GM21737 (cell line): ENCODE measurements at regions not wholly inside any gene's neighbourhood (a gene's known extent, or its start where the extent isn't known, plus 50 kb on each side); places are given as distances from the start of the nearest gene placed in this dataset.
"Not testable (repeated sequence)": the region's sequence is repeated elsewhere in the genome, so short reads cannot be mapped to it uniquely, and the experiment has no call there.

Source experiments
- ATAC-seq: cut with Tn5 transposase; IDR thresholded peaks from one replicate; pipeline ENCODE4 v1.9.1; 2021; ENCODE audit warnings: mild to moderate bottlenecking, moderate library complexity; ENCODE audit not compliant: unreplicated experiment

- not testable (repeated sequence) for ATAC-seq
These were observed 62.8 kb downstream of the SCP2D1 start for GRCh38 chr20:18876394-18876793.

GRCh38 chr20:18879262-18879661 lies 65.7 kb downstream of the SCP2D1 start:
- ATAC-seq = no peak

DNA sequence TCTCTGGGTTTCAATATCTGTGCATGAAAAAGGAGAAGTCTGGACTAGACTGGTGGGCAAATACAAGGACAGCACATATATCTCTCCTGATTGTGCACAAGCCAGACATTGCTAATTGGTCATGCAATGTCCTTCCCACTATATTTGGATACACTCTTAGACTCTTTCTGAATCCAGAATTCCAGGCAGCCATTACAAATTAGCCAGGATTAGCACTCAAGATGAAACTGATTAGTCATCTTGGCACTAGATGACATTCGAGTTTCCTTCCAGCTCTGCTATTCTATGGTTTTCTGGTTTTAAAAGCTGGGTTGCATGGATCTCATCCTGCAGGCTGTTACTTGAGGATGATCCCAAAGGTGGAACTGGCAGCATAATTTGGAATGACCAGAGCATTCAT lies 73.2 kb downstream of the SCP2D1 start:
- no peak for ATAC-seq

DNA sequence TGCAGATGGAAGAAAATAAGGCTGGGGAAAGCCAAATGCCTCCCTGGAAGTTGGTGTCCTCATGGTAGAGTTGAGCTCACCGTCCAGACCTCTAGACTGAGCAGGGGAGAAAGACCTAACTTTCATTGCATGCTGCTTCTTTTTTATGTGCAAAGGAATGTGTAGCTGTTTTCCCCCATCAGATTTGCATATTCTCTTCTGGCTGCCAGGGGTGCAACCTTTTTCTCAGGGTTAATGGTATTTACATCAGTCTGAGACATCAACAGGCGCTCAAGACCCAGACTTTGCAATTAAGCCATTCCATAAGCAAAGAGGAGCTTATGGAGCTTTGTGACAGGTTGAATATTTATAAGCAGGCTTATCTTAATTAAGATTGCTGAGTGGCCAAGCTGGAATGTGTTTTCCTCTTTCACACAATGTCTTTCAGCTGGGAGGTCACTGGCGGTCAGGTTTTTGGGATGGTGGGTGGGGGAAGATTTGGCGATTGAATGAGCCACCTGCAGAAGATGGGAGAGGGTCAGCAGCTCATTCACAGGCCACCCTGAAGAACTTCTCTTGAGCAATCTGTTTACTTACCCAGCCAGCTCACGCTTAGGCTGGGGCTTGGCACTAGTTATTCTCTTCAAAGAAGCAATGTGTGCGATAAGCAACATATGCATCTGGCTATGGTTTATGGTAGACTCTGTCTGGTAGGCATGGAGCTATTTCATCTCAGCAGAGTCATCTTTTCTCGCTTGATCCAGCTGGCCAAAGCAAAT lies 88.6 kb downstream of the SCP2D1 start:
- no peak for ATAC-seq

DNA sequence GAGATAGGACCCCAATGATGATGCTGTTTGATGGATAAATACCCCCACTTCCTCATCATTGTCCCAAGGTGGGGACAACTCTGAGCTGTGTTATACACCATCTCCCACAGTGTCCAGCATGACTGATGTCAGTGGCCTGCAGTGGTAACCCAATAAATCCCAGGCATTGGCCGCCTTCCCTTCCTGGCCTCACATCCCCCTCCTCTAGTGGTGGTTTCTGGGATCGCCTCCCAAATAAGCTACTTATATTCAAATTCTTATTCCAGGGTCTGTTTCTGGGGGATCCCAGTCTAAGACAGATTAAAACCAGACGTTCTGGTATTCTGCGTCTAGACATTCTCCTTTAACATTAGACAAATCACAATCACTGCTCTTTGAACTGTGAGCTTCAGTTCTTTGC lies 90.6 kb downstream of the SCP2D1 start:
- ATAC-seq = no peak

DNA sequence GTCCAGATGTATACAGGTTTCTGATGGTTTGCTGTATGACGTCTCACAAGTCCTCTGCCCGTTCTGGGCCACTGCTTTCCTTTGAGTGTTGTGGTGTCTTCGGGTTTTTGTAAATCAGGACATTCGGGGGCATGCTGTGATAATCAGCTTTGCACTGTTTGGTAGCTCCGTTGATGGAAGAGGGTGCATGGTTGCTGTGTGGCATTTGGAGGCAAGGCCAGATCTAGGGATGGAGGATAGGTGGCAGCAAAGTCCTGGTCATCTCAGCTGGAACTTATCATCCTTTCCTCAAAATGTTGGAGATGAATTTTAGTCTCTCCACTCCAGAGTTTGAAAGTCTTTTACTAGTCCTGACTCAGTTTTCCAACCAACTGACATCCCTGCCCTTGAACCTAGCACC lies 91.0 kb downstream of the SCP2D1 start:
- ATAC-seq = no peak

- no peak for ATAC-seq
These were observed 92.5 kb downstream of the SCP2D1 start for GRCh38 chr20:18906046-18906445.

DNA sequence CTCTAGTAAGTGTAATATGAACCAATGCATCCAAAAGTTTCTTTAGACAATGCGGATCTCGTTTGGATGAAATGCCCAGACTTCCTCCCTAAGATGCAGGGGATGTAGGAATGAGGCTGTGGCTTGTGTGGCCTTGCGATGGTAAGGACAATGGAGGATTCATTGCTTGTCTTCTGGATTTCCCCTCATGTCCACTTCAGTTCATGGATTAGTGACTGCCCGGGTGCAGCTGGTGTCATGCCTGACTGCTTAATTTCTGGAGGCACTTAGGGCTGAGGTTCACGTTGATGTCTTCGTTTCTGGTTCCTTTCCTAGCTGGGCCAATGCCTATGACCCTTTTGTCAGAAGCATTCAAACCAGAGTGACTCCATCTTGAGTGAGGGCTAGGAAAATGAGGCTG lies 93.8 kb downstream of the SCP2D1 start:
- no peak for ATAC-seq

DNA sequence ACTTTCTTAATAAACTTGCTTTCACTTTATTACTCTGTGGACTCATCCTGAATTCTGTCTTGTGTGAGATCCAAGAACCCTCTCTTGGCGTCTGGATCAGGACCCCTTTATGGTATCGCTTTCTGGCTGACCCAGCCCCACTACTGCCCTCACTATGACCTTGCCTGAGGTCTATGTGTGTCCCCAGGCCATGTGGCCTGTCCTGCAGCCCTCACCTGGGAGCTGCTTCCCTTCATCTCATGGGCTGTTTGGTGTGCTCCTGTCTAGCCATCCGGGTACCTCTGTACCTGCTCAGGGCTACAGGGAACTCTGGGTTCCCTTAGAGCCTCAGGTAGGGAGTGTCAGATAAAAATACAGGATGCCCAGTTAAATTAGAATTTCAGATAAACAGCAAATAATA lies 94.5 kb downstream of the SCP2D1 start:
- ATAC-seq = no peak

DNA sequence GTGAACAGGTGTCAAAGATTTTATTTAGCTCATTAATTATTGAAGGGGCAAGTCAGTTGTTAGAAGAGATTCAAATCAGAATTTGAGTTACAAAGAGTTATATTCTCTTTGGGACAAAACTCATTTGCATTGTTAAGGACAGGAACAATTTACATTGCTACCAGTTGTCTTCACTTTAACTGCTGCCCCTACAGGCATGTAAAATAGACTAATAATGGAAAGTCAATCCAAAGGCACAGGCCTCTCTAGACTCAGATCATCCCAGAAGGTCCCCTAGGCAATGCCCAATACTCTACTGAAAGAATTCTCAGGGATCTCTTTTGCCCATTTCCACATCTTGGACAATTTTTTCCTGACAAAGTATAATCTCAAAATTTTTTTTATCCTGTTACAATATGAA lies 95.7 kb downstream of the SCP2D1 start:
- ATAC-seq = no peak

- ATAC-seq = no peak
These were observed 100.1 kb downstream of the SCP2D1 start for GRCh38 chr20:18913701-18914100.

GRCh38 chr20:18914796-18915195 lies 101.2 kb downstream of the SCP2D1 start:
- no peak for ATAC-seq

DNA sequence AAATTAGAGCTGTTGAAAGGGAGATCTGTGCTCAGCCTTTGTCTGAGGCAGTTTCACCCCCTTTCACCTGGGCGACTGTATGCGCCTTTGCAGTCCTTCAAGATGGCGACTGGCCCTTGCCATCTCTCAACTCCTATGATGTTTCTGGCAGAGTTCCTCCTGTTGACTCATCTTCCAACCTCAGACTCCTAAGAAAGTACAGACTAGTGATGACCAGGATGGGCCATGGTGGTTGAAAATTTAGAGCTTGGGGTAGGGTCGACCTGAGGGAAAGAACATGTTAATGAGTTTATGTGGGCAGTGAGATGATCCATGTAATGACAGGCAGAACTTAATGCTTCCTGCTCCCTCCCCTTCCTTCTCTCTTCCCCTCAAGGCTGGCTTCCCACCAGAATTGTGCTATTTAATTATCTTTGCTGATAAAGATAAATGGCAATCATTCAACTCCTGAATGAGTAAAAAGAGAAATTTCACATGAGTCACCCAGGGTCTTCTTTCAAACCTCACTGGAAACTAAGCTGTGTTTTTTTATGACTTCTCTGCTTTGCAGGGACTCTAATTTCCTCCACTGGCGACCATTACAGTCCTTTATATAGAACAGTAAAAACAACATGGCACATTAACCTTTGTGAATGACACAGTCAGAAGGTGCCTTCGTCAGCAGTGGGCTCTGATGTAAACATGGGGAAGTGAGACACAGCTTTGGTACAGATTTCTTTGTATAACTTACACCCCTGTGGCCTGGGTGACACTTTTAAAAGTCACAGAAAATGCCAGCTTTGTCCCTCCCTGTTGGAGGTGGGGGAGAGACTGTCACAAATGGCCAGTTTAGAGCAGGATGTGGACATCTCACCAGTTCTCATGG lies 103.5 kb downstream of the SCP2D1 start:
- ATAC-seq = no peak

DNA sequence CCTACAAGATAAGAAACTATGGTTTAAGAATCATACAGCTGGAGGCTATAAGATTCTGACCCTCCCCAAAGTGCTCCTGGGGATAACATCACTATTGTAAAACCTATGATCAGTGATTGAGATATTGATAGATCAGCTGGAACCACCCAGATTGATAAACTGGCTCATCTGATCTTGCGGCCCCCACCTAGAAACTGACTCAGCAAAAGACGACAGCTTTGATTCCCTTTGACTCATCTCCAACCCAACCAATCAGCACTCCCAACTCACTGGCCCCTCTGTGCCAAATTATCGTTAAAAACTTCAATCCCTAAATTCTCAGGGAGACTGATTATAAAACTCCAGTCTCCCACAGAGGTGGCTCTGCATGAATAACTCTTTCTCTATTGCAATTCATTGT lies 106.4 kb downstream of the SCP2D1 start:
- ATAC-seq = no peak

GRCh38 chr20:18921291-18921690 lies 107.7 kb downstream of the SCP2D1 start:
- no peak for ATAC-seq

GRCh38 chr20:18922251-18922650 lies 108.7 kb downstream of the SCP2D1 start:
- ATAC-seq = no peak

DNA sequence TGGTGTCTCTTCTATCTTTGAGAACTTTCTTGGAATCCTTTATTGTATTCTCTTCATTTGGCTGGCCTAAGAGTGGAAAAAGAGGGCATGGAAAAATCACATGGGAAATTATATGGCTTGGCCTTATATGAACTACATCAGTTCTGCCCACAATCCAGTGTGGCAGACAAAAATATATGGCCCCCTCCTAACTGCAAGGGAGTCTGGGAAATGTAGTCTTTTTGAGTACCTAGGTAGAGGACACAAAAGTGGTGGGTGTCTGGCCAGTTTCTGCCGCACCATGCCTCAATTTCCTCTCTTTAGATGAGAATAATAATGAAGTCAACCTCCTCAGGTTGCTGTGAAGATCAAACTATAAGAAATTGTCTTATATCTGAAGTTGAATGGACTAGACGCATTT lies 109.3 kb downstream of the SCP2D1 start:
- no peak for ATAC-seq

GRCh38 chr20:18926965-18927364 lies 113.4 kb downstream of the SCP2D1 start:
- no peak for ATAC-seq

DNA sequence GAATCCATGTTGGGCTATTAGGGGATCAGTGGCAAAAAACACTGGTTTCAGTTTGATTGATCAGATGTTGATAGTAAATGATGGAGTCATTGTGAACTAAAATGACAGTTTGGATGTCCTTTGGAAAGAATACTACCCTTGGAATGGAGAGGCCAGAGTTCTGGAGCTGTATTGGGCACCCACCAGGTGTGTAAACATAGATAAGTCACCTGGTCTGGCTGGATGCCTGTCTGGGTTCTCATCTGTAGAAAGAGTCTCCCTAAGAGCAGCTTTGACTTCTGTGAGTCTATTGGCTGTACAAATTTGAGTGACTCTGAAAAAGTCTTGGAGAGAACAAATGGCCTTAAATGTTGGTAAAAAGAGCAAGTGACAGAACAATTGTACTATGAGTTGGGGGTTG lies 115.0 kb downstream of the SCP2D1 start:
- no peak for ATAC-seq

DNA sequence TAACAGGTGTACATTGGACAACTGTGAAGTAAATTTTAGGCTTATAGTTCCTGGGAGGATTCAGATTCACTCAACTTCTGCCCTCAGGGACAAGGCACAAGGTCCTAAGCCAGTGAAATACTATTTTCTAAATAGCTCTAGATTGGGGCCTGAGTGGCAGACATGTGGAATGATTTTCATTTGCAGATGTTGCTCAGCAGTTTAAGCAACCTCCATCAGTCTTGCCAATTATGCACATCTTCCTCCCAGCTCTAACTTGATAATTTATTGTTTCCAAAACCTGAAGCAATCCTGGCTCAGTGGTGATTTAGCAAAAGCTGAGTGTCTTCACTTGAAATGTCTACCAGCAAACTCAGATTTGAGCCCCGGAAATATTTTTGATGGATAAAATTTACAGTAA lies 116.2 kb downstream of the SCP2D1 start:
- no peak for ATAC-seq

- no peak for ATAC-seq
These were observed 130.0 kb downstream of the SCP2D1 start for GRCh38 chr20:18943542-18943941.

DNA sequence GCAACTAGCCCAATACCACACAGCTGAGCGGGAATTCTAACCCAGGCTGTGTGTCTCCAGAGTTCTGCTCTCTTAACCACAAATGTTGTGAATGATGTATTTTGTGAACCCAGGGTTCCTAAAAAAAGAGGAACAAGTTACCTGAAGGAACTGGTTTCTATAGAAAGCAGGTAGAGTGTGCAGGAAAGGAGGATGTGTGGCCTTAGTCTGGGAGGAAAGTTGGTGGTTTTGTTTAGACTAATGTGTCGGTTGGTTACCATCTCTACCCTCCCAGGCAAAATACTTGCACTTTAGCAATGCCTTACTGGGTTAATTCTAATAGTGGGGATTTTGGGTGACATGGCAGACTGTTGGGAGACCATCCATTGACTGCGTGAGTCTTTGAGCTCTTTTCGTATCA lies 143.3 kb downstream of the SCP2D1 start:
- no peak for ATAC-seq
